ENCODE measurements at regions not wholly inside any gene's neighbourhood (a gene's known extent, or its start where the extent isn't known, plus 50 kb on each side); places are given as distances from the start of the nearest gene placed in this dataset. TPM values are rescaled to one million over a fixed set of nuclear protein-coding genes. Genes with fewer than 3 reads are reported as not detected.

Small RNA genes in the stretch of these regions (microRNA-seq; reads per million reads assigned to microRNA genes)
- not detected for gene MIR4675
